Neural progenitor cell (in vitro differentiated cells): ENCODE measurements at regions not wholly inside any gene's neighbourhood (a gene's known extent, or its start where the extent isn't known, plus 50 kb on each side); places are given as distances from the start of the nearest gene placed in this dataset.

Source experiments
- DNase-seq: peaks from one replicate; pipeline ENCODE4 v3.0.0-alpha.2; 2016; ENCODE audit warnings: low spot score
- H2AFZ ChIP-seq: fragments of 200-600 bp; sonication (generic); replicated peaks from 2 replicates; pipeline ENCODE4 v1.6.1; 2016; ENCODE audit warnings: antibody characterized with exemption
- H3F3A ChIP-seq: fragments of 200-600 bp; sonication (generic); 2 replicates; pipeline ENCODE4 v1.6.1; 2016; ENCODE audit warnings: antibody characterized with exemption, low read depth
- H3K27ac ChIP-seq: fragments of 200-600 bp; sonication (generic); 2 replicates; pipeline ENCODE4 v1.5.1; 2016; ENCODE audit warnings: mild to moderate bottlenecking
- H3K27me3 ChIP-seq: fragments of 200-600 bp; sonication (generic); 2 replicates; pipeline ENCODE4 v1.6.1; 2016; ENCODE audit warnings: mild to moderate bottlenecking, moderate library complexity
- H3K36me3 ChIP-seq: fragments of 200-600 bp; sonication (generic); 2 replicates; pipeline ENCODE4 v1.5.1; 2016
- H3K4me1 ChIP-seq: fragments of 200-600 bp; sonication (generic); 2 replicates; pipeline ENCODE4 v1.6.1; 2016; ENCODE audit warnings: mixed run types
- H3K4me2 ChIP-seq: fragments of 200-600 bp; sonication (generic); 2 replicates; pipeline ENCODE4 v1.6.1; 2016
- H3K4me3 ChIP-seq: fragments of 200-600 bp; sonication (generic); 2 replicates; pipeline ENCODE4 v1.5.1; 2016
- H3K79me2 ChIP-seq: fragments of 200-600 bp; sonication (generic); 2 replicates; pipeline ENCODE4 v1.6.1; 2016; ENCODE audit warnings: low read depth
- H3K9ac ChIP-seq: fragments of 200-600 bp; sonication (generic); 2 replicates; pipeline ENCODE4 v1.6.1; 2016
- H3K9me3 ChIP-seq: fragments of 200-600 bp; sonication (generic); 2 replicates; pipeline ENCODE4 v1.5.1; 2016; ENCODE audit warnings: low read depth
- H4K20me1 ChIP-seq: fragments of 200-600 bp; sonication (generic); 2 replicates; pipeline ENCODE4 v1.6.1; 2016; ENCODE audit warnings: low read depth
- H3K27ac Mint-ChIP-seq: 3 replicates; pipeline ENCODE4 v1.8.0; 2021; ENCODE audit warnings: mixed read lengths
- H3K27me3 Mint-ChIP-seq: 2 replicates; pipeline ENCODE4 v1.8.0; 2022; ENCODE audit warnings: low read depth, mild to moderate bottlenecking, inconsistent platforms, moderate library complexity, mixed read lengths; ENCODE audit not compliant: insufficient read depth
- H3K36me3 Mint-ChIP-seq: 3 replicates; pipeline ENCODE4 v1.8.0; 2021; ENCODE audit warnings: mixed read lengths
- H3K4me1 Mint-ChIP-seq: 3 replicates; pipeline ENCODE4 v1.8.0; 2021; ENCODE audit warnings: mixed read lengths
- H3K4me3 Mint-ChIP-seq: 3 replicates; pipeline ENCODE4 v1.8.0; 2021; ENCODE audit warnings: mild to moderate bottlenecking, moderate library complexity, mixed read lengths
- H3K9me3 Mint-ChIP-seq: 3 replicates; pipeline ENCODE4 v1.8.0; 2020; ENCODE audit warnings: mixed read lengths
- CTCF ChIP-seq: fragments of 200-600 bp; sonication (generic); IDR thresholded peaks from 2 replicates; pipeline ENCODE4 v1.5.1; 2017; ENCODE audit warnings: antibody characterized with exemption, mild to moderate bottlenecking
- EZH2 ChIP-seq: fragments of 200-600 bp; sonication (generic); IDR thresholded peaks from 2 replicates; pipeline ENCODE4 v1.6.1; 2017; ENCODE audit warnings: antibody characterized with exemption, mild to moderate bottlenecking, moderate library complexity
- EZH2phosphoT487 ChIP-seq: fragments of 200-600 bp; sonication (generic); IDR thresholded peaks from 2 replicates; pipeline ENCODE4 v1.6.1; 2017; ENCODE audit warnings: antibody characterized with exemption

GRCh38 chr2:75810611-75811330, 100.1 kb upstream of the GCFC2 start:
- H3K9ac ChIP-seq = no peak overlapping the region
- H3K4me1 Mint-ChIP-seq = no peaks in the 10 kb centered on the region
- no peak for DNase-seq
- H3K4me3 Mint-ChIP-seq = no peak overlapping the region
- H3K36me3 ChIP-seq = no peaks in the 10 kb centered on the region
- no peak overlapping the region for H3K27ac Mint-ChIP-seq
- H3K79me2 ChIP-seq = no peaks in the 10 kb centered on the region
- H3K9me3 Mint-ChIP-seq = no peaks in the 10 kb centered on the region
- H3F3A ChIP-seq = no peaks in the 10 kb centered on the region
- no peaks in the 10 kb centered on the region for H3K27me3 ChIP-seq
- no peaks in the 10 kb centered on the region for H4K20me1 ChIP-seq
- H3K4me2 ChIP-seq = no peak overlapping the region
- H3K27me3 Mint-ChIP-seq = no peaks in the 10 kb centered on the region
- no peak overlapping the region for H3K4me3 ChIP-seq
- TF ChIP-seq EZH2 (no peak), EZH2phosphoT487 (no peak), CTCF (no peak)
- H3K9me3 ChIP-seq = no peaks in the 10 kb centered on the region
- no peak overlapping the region for H2AFZ ChIP-seq
- H3K4me1 ChIP-seq = no peaks in the 10 kb centered on the region
- H3K27ac ChIP-seq = no peak overlapping the region
- no peaks in the 10 kb centered on the region for H3K36me3 Mint-ChIP-seq

- H3K27me3 ChIP-seq = no peaks in the 10 kb centered on the region
- H4K20me1 ChIP-seq = no peaks in the 10 kb centered on the region
- Mint-ChIP-seq H3K4me1 (no peaks in the 10 kb centered on the region), H3K9me3 (no peaks in the 10 kb centered on the region), H3K36me3 (no peaks in the 10 kb centered on the region), H3K27ac (no peak overlapping the region), H3K4me3 (no peak overlapping the region), H3K27me3 (no peaks in the 10 kb centered on the region)
- TF ChIP-seq CTCF (no peak), EZH2phosphoT487 (no peak), EZH2 (no peak)
- no peak overlapping the region for H3K4me2 ChIP-seq
- no peaks in the 10 kb centered on the region for H3F3A ChIP-seq
- H3K36me3 ChIP-seq = no peaks in the 10 kb centered on the region
- H3K9me3 ChIP-seq = no peaks in the 10 kb centered on the region
- H2AFZ ChIP-seq = no peak overlapping the region
- no peak for DNase-seq
- H3K79me2 ChIP-seq = no peaks in the 10 kb centered on the region
- H3K9ac ChIP-seq = no peak overlapping the region
- H3K4me3 ChIP-seq = no peak overlapping the region
- no peaks in the 10 kb centered on the region for H3K4me1 ChIP-seq
- no peak overlapping the region for H3K27ac ChIP-seq
These were observed 98.2 kb upstream of the GCFC2 start for GRCh38 chr2:75808793-75809535.

- no peaks in the 10 kb centered on the region for H3K4me1 ChIP-seq
- H3K36me3 ChIP-seq = no peaks in the 10 kb centered on the region
- H3K27ac ChIP-seq = no peak overlapping the region
- H3K79me2 ChIP-seq = no peaks in the 10 kb centered on the region
- no peaks in the 10 kb centered on the region for H3K9me3 ChIP-seq
- Mint-ChIP-seq H3K27ac (no peak overlapping the region), H3K27me3 (no peaks in the 10 kb centered on the region), H3K4me3 (no peak overlapping the region), H3K9me3 (no peaks in the 10 kb centered on the region), H3K4me1 (no peaks in the 10 kb centered on the region), H3K36me3 (no peaks in the 10 kb centered on the region)
- no peaks in the 10 kb centered on the region for H3F3A ChIP-seq
- H3K9ac ChIP-seq = no peak overlapping the region
- H4K20me1 ChIP-seq = no peaks in the 10 kb centered on the region
- TF ChIP-seq EZH2 = no peak
- no peak for TF ChIP-seq CTCF
- no peak for TF ChIP-seq EZH2phosphoT487
- no peak overlapping the region for H3K4me3 ChIP-seq
- no peak overlapping the region for H2AFZ ChIP-seq
- H3K27me3 ChIP-seq = no peaks in the 10 kb centered on the region
- DNase-seq = no peak
- no peak overlapping the region for H3K4me2 ChIP-seq
These were observed 97.3 kb upstream of the GCFC2 start for GRCh38 chr2:75807992-75808391.
